MM.1S (cell line): ENCODE measurements at regions not wholly inside any gene's neighbourhood (a gene's known extent, or its start where the extent isn't known, plus 50 kb on each side); places are given as distances from the start of the nearest gene placed in this dataset.
"Not testable (repeated sequence)": the region's sequence is repeated elsewhere in the genome, so short reads cannot be mapped to it uniquely, and the experiment has no call there.

Experiments
- DNase-seq: peaks from one replicate; pipeline ENCODE4 v3.0.0-alpha.2; 2015
- H2AFZ ChIP-seq: fragments of 300-600 bp; sonication (generic); 2 replicates; pipeline ENCODE4 v1.6.0; 2016; ENCODE audit warnings: antibody characterized with exemption, low read length
- H3F3A ChIP-seq: fragments of 300-600 bp; sonication (generic); 2 replicates; pipeline ENCODE4 v1.6.1; 2016; ENCODE audit warnings: mild to moderate bottlenecking, antibody characterized with exemption, low read length, moderate library complexity, mixed read lengths; ENCODE audit not compliant: insufficient read depth
- H3K27ac ChIP-seq: fragments of 300-600 bp; sonication (generic); 2 replicates; pipeline ENCODE4 v1.5.1; 2016; ENCODE audit warnings: mild to moderate bottlenecking, low read length
- H3K27me3 ChIP-seq: fragments of 300-600 bp; sonication (generic); replicated peaks from 2 replicates; pipeline ENCODE4 v1.6.0; 2016; ENCODE audit warnings: low read length; ENCODE audit not compliant: insufficient read depth
- H3K36me3 ChIP-seq: fragments of 300-600 bp; sonication (generic); replicated peaks from 2 replicates; pipeline ENCODE4 v1.6.1; 2016; ENCODE audit warnings: mild to moderate bottlenecking, low read length, mixed read lengths; ENCODE audit not compliant: insufficient read depth
- H3K4me1 ChIP-seq: fragments of 300-600 bp; sonication (generic); 2 replicates; pipeline ENCODE4 v1.6.1; 2016; ENCODE audit warnings: low read length, mixed read lengths
- H3K4me2 ChIP-seq: fragments of 300-600 bp; sonication (generic); 2 replicates; pipeline ENCODE4 v1.6.0; 2016; ENCODE audit warnings: low read depth, low read length
- H3K4me3 ChIP-seq: fragments of 300-600 bp; sonication (generic); 2 replicates; pipeline ENCODE4 v1.5.1; 2016; ENCODE audit warnings: low read length, mixed read lengths
- H3K79me2 ChIP-seq: fragments of 300-600 bp; sonication (generic); 2 replicates; pipeline ENCODE4 v1.6.1; 2016; ENCODE audit warnings: mixed run types, low read length, mixed read lengths
- H3K9ac ChIP-seq: fragments of 300-600 bp; sonication (generic); 2 replicates; pipeline ENCODE4 v1.6.1; 2016; ENCODE audit warnings: low read length, mixed read lengths
- H3K9me2 ChIP-seq: fragments of 300-600 bp; sonication (generic); replicated peaks from 2 replicates; pipeline ENCODE4 v1.6.1; 2016; ENCODE audit warnings: mild to moderate bottlenecking, low read length, mixed read lengths; ENCODE audit not compliant: insufficient read depth
- H3K9me3 ChIP-seq: fragments of 300-600 bp; sonication (generic); replicated peaks from 2 replicates; pipeline ENCODE4 v1.6.1; 2016; ENCODE audit warnings: mild to moderate bottlenecking, low read length, mixed read lengths; ENCODE audit not compliant: insufficient read depth
- H4K20me1 ChIP-seq: fragments of 300-600 bp; sonication (generic); 2 replicates; pipeline ENCODE4 v1.6.1; 2016; ENCODE audit warnings: mild to moderate bottlenecking, low read length, moderate library complexity, mixed read lengths; ENCODE audit not compliant: insufficient read depth
- EZH2 ChIP-seq: fragments of 300-600 bp; sonication (generic); optimal IDR thresholded peaks from 2 replicates; pipeline ENCODE3; 2017; ENCODE audit warnings: low read depth, mild to moderate bottlenecking, antibody characterized with exemption, low read length, mixed read lengths
- EZH2phosphoT487 ChIP-seq: fragments of 300-600 bp; sonication (generic); IDR thresholded peaks from 2 replicates; pipeline ENCODE4 v1.6.1; 2018; ENCODE audit warnings: antibody characterized with exemption, low read length
- TF ChIP-seq, protein P1 (sequence below): fragments of 300-600 bp; sonication (generic); IDR thresholded peaks from 2 replicates; pipeline ENCODE4 v1.5.1; 2016; ENCODE audit warnings: antibody characterized with exemption, low read length, mixed read lengths

- H3F3A ChIP-seq = no peaks in the 10 kb centered on the region
- H2AFZ ChIP-seq = no peak overlapping the region
- no peaks in the 10 kb centered on the region for H4K20me1 ChIP-seq
- H3K36me3 ChIP-seq = no peaks in the 10 kb centered on the region
- H3K4me2 ChIP-seq = no peak overlapping the region
- no peak overlapping the region for H3K4me3 ChIP-seq
- no peaks in the 10 kb centered on the region for H3K79me2 ChIP-seq
- H3K4me1 ChIP-seq = no peaks in the 10 kb centered on the region
- H3K9me3 ChIP-seq = no peaks in the 10 kb centered on the region
- DNase-seq = no peak
- H3K27me3 ChIP-seq = no peaks in the 10 kb centered on the region
- TF ChIP-seq EZH2phosphoT487 (no peak), EZH2 (no peak)
- TF ChIP-seq, protein P1, sequence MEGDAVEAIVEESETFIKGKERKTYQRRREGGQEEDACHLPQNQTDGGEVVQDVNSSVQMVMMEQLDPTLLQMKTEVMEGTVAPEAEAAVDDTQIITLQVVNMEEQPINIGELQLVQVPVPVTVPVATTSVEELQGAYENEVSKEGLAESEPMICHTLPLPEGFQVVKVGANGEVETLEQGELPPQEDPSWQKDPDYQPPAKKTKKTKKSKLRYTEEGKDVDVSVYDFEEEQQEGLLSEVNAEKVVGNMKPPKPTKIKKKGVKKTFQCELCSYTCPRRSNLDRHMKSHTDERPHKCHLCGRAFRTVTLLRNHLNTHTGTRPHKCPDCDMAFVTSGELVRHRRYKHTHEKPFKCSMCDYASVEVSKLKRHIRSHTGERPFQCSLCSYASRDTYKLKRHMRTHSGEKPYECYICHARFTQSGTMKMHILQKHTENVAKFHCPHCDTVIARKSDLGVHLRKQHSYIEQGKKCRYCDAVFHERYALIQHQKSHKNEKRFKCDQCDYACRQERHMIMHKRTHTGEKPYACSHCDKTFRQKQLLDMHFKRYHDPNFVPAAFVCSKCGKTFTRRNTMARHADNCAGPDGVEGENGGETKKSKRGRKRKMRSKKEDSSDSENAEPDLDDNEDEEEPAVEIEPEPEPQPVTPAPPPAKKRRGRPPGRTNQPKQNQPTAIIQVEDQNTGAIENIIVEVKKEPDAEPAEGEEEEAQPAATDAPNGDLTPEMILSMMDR = no peak
- H3K9ac ChIP-seq = no peak overlapping the region
- no peaks in the 10 kb centered on the region for H3K9me2 ChIP-seq
- no peak overlapping the region for H3K27ac ChIP-seq
Measured at GRCh38 chr6:12538881-12539357, 177.6 kb upstream of the PHACTR1 start.

DNA sequence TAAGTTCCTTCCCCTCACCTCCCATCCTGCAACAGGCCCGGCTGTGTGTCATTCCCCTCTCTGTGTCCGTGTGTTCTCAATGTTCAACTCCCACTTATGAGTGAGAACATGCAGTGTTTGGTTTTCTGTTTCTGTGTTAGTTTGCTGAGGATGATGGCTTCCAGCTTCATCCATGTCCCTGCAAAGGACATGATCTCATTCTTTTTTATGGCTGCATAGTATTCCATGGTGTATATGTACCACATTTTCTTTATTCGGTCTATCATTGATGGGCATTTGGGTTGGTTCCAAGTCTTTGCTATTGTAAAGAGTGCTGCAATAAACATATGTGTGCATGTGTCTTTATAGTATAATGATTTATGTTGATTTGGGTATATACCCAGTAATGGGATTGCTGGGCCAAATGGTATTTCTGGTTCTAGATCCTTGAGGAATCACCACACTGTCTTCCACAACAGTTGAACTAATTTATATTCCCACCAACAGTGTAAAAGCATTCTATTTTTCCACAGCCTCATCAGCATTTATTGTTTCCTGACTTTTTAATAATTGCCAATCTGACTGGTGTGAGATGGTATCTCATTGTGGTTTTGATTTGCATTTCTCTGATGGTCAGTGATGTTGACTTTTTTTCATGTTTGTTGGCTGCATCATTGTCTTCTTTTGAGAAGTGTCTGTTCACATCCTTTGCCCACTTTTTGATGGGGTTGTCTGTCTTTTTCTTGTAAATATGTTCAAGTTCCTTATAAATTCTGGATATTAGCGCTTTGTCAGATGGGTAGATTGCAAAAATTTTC is 174.1 kb upstream of the PHACTR1 start:
- H3K4me1 ChIP-seq, H3K9me2 ChIP-seq, H2AFZ ChIP-seq, H3K9ac ChIP-seq, H3K79me2 ChIP-seq, H3K36me3 ChIP-seq, H3F3A ChIP-seq, H3K9me3 ChIP-seq, H3K27me3 ChIP-seq, DNase-seq, H4K20me1 ChIP-seq, H3K4me3 ChIP-seq, H3K4me2 ChIP-seq, H3K27ac ChIP-seq: not testable (repeated sequence)

DNA sequence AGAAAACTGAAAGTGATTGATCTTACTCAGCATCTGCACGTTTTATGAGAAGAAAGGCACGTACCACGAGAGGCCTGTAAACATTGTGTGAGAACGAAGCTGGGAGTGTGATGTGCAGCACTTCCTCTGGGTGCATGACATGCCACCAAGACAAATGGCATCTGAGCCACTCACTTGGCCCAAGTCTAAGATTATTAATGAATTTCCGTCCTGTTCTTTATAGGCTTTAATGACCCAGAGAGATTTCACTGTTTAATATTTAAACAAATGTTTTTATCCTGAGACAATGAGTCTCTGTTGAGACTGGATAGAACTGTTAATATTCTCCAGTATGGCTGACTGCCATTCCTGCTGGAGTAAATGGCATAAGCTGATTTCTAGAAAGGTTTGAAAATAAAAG is 172.6 kb upstream of the PHACTR1 start:
- H4K20me1 ChIP-seq = no peaks in the 10 kb centered on the region
- H3K4me2 ChIP-seq = no peak overlapping the region
- no peaks in the 10 kb centered on the region for H3F3A ChIP-seq
- TF ChIP-seq EZH2 (no peak), EZH2phosphoT487 (no peak)
- TF ChIP-seq, protein P1 = no peak
- no peak overlapping the region for H3K27ac ChIP-seq
- no peaks in the 10 kb centered on the region for H3K4me1 ChIP-seq
- H3K9me3 ChIP-seq = no peaks in the 10 kb centered on the region
- no peak for DNase-seq
- no peaks in the 10 kb centered on the region for H3K36me3 ChIP-seq
- no peak overlapping the region for H3K9ac ChIP-seq
- H3K79me2 ChIP-seq = no peaks in the 10 kb centered on the region
- no peaks in the 10 kb centered on the region for H3K27me3 ChIP-seq
- H2AFZ ChIP-seq = no peak overlapping the region
- H3K4me3 ChIP-seq = no peak overlapping the region
- no peaks in the 10 kb centered on the region for H3K9me2 ChIP-seq

DNA sequence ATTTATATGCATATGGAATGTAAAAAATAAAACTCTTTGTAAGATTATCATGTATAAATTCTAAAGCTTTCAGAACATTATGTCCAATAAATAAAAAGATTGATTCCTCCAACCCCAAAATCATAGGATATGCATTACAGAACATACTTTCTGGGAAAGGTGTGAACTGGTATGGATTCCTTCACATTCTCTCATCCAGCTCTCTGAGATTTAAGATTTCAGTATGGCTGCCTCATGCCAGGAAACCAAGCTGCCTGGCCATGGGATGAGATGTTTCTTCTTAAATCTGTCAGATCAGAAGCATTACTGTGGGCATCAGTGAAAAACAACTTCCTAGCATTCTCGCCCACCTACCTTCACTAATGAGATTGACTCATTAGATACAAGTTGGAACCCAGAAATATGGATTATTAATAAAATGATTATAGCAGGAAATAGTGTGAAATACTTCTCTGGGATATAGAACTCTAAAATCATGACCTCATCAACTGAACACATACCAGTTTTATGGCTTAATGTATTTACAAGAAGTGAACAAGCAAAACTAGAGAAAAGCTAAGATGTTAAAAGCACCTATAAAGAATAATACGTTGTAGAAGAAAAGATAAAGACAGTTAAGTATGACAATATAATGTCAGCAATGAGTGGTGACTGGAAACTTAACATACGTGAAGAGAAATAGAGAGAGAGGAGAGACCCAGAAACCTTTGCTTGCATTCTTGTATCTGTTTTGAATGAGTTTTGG is 171.6 kb upstream of the PHACTR1 start:
- no peaks in the 10 kb centered on the region for H4K20me1 ChIP-seq

More for the DNA sequence above, 171.6 kb upstream of the PHACTR1 start:
- Histone ChIP-seq H3K4me2 (no peak overlapping the region), H3K9me3 (no peaks in the 10 kb centered on the region), H3K4me1 (no peaks in the 10 kb centered on the region), H3K27me3 (no peaks in the 10 kb centered on the region), H2AFZ (no peak overlapping the region), H3K79me2 (no peaks in the 10 kb centered on the region), H3K36me3 (no peaks in the 10 kb centered on the region), H3K27ac (no peak overlapping the region), H3K9me2 (no peaks in the 10 kb centered on the region), H3F3A (no peaks in the 10 kb centered on the region), H3K9ac (no peak overlapping the region), H3K4me3 (no peak overlapping the region)
- no peak for DNase-seq
- TF ChIP-seq, protein P1 = no peak
- no peak for TF ChIP-seq EZH2phosphoT487
- TF ChIP-seq EZH2 = no peak
